Transverse colon (tissue), 4 donors: ENCODE measurements at regions not wholly inside any gene's neighbourhood (a gene's known extent, or its start where the extent isn't known, plus 50 kb on each side); places are given as distances from the start of the nearest gene placed in this dataset.

Source experiments
- CTCF ChIP-seq, 5 experiments: fragments of 200-600 bp in 3 of 5; fragments of 450-650 bp in 2 of 5; sonication (generic) in 3 of 5; IDR thresholded peaks; 1 replicate in 2 of 5; 2 replicates in 3 of 5; pipeline ENCODE4 v1.5.1; 2016 to 2017; ENCODE audit warnings: antibody characterized with exemption in 5 of 5, inconsistent platforms in 3 of 5, mild to moderate bottlenecking in 2 of 5, moderate library complexity in 1 of 5
- POLR2A ChIP-seq: fragments of 450-650 bp; IDR thresholded peaks from one replicate; pipeline ENCODE4 v1.6.1; 2016; ENCODE audit warnings: antibody characterized with exemption, mild to moderate bottlenecking, moderate library complexity
- POLR2AphosphoS5 ChIP-seq, 3 donors: sonication (generic); formaldehyde crosslinking; IDR thresholded peaks; one replicate each; pipeline ENCODE4 v1.6.1; 2016; ENCODE audit warnings: antibody characterized with exemption in 3 of 3

GRCh38 chr4:126183206-126183605 lies 868.5 kb downstream of the FAT4 start:
- TF ChIP-seq CTCF (IDR thresholded peaks at IDR 0.05) (no peak), POLR2A (no peak), POLR2AphosphoS5 (IDR thresholded peaks at IDR 0.05) (no peak)
